GM19395 (cell line): ENCODE measurements at regions not wholly inside any gene's neighbourhood (a gene's known extent, or its start where the extent isn't known, plus 50 kb on each side); places are given as distances from the start of the nearest gene placed in this dataset.
"Not testable (repeated sequence)": the region's sequence is repeated elsewhere in the genome, so short reads cannot be mapped to it uniquely, and the experiment has no call there.

ENCODE experiments used
- ATAC-seq: cut with Tn5 transposase; IDR thresholded peaks from one replicate; pipeline ENCODE4 v1.9.1; 2021; ENCODE audit warnings: mild to moderate bottlenecking, moderate library complexity; ENCODE audit not compliant: unreplicated experiment

- ATAC-seq, result no peak
These were observed 137.4 kb upstream of the SATB1 start for GRCh38 chr3:18562364-18563154.

- ATAC-seq, result no peak
These were observed 134.2 kb upstream of the SATB1 start for GRCh38 chr3:18559331-18559842.

- no peak for ATAC-seq
These were observed 133.4 kb upstream of the SATB1 start for GRCh38 chr3:18558507-18558906.

- no peak for ATAC-seq
These were observed 132.1 kb upstream of the SATB1 start for GRCh38 chr3:18557216-18557615.

- peak; percentile 75 for ATAC-seq
These were observed 131.5 kb upstream of the SATB1 start for GRCh38 chr3:18556503-18557135.

GRCh38 chr3:18556001-18556408 is 130.9 kb upstream of the SATB1 start:
- no peak for ATAC-seq

- ATAC-seq, result not testable (repeated sequence)
These were observed 127.5 kb upstream of the SATB1 start for GRCh38 chr3:18552579-18553105.

GRCh38 chr3:18546632-18547031 is 121.5 kb upstream of the SATB1 start:
- ATAC-seq, result no peak

GRCh38 chr3:18544146-18544545 is 119.0 kb upstream of the SATB1 start:
- ATAC-seq, result no peak

- ATAC-seq, result no peak
These were observed 113.5 kb upstream of the SATB1 start for GRCh38 chr3:18538463-18539230.

- ATAC-seq, result no peak
These were observed 107.9 kb upstream of the SATB1 start for GRCh38 chr3:18533039-18533438.

- peak; percentile 89 for ATAC-seq
These were observed 106.5 kb upstream of the SATB1 start for GRCh38 chr3:18531662-18532061.

GRCh38 chr3:18529631-18530030 is 104.5 kb upstream of the SATB1 start:
- no peak for ATAC-seq

GRCh38 chr3:18527691-18528090 is 102.6 kb upstream of the SATB1 start:
- no peak for ATAC-seq

- ATAC-seq, result no peak
These were observed 101.5 kb upstream of the SATB1 start for GRCh38 chr3:18526667-18527066.

- not testable (repeated sequence) for ATAC-seq
These were observed 91.0 kb upstream of the SATB1 start for GRCh38 chr3:18516170-18516569.

GRCh38 chr3:18513091-18513490 is 88.0 kb upstream of the SATB1 start:
- ATAC-seq, result no peak

- ATAC-seq, result no peak
These were observed 86.9 kb upstream of the SATB1 start for GRCh38 chr3:18512007-18512406.

GRCh38 chr3:18510947-18511346 is 85.8 kb upstream of the SATB1 start:
- ATAC-seq, result no peak

GRCh38 chr3:18507333-18507732 is 82.2 kb upstream of the SATB1 start:
- ATAC-seq, result no peak

GRCh38 chr3:18505056-18505455 is 79.9 kb upstream of the SATB1 start:
- ATAC-seq, result no peak
